ENCODE measurements at regions not wholly inside any gene's neighbourhood (a gene's known extent, or its start where the extent isn't known, plus 50 kb on each side); places are given as distances from the start of the nearest gene placed in this dataset.

GRCh38 chr1:182147136-182147820 lies 85.8 kb upstream of the ZNF648 start:
- H3K27me3 ChIP-seq (ENCODE audit: insufficient read depth, poor library complexity, severe bottlenecking) = no peaks in the 10 kb centered on the region
- TF ChIP-seq REST (IDR thresholded peaks at IDR 0.05; ENCODE audit: insufficient replicate concordance, low read depth) (no peak), SPI1 (IDR thresholded peaks at IDR 0.05; ENCODE audit: borderline replicate concordance, low read depth) (no peak; the same call in 1 of the 2 replicates), CTCF (IDR thresholded peaks at IDR 0.05; ENCODE audit: insufficient read depth, low read length) (no peak), POLR2AphosphoS5 (IDR thresholded peaks at IDR 0.05; ENCODE audit: low read depth) (peak; percentile 90)
- H3K4me3 ChIP-seq (replicated peaks; ENCODE audit: insufficient read depth, low read length) = no peak overlapping the region
- DNase-seq (ENCODE audit: low read depth in 1 of 2, low spot score in 1 of 2) = peak; percentile 91 to 96
- H3K27ac ChIP-seq (replicated peaks) = peak overlapping the region; percentile 90

GRCh38 chr1:182146286-182146685 lies 84.8 kb upstream of the ZNF648 start:
- H3K4me3 ChIP-seq (replicated peaks; ENCODE audit: insufficient read depth, low read length) = no peak overlapping the region
- no peaks in the 10 kb centered on the region for H3K27me3 ChIP-seq (ENCODE audit: insufficient read depth, poor library complexity, severe bottlenecking)
- TF ChIP-seq SPI1 (IDR thresholded peaks at IDR 0.05; ENCODE audit: borderline replicate concordance, low read depth) (no peak), REST (IDR thresholded peaks at IDR 0.05; ENCODE audit: insufficient replicate concordance, low read depth) (no peak), POLR2AphosphoS5 (IDR thresholded peaks at IDR 0.05; ENCODE audit: low read depth) (no peak), GABPA (IDR thresholded peaks at IDR 0.05; ENCODE audit: low read depth) (no peak), CTCF (IDR thresholded peaks at IDR 0.05; ENCODE audit: insufficient read depth, low read length) (no peak)
- H3K27ac ChIP-seq (replicated peaks) = peak overlapping the region; percentile 90
- no peak for DNase-seq (ENCODE audit: low read depth in 1 of 2, low spot score in 1 of 2)

GRCh38 chr1:182145441-182145840 lies 83.9 kb upstream of the ZNF648 start:
- no peak for DNase-seq (ENCODE audit: low read depth in 1 of 2, low spot score in 1 of 2)
- Histone ChIP-seq H3K27me3 (ENCODE audit: insufficient read depth, poor library complexity, severe bottlenecking) (no peaks in the 10 kb centered on the region), H3K27ac (replicated peaks) (peak overlapping the region; percentile 90), H3K4me3 (replicated peaks; ENCODE audit: insufficient read depth, low read length) (no peak overlapping the region)
- TF ChIP-seq CTCF (IDR thresholded peaks at IDR 0.05; ENCODE audit: insufficient read depth, low read length) (no peak), REST (IDR thresholded peaks at IDR 0.05; ENCODE audit: insufficient replicate concordance, low read depth) (no peak), GABPA (IDR thresholded peaks at IDR 0.05; ENCODE audit: low read depth) (no peak), SPI1 (IDR thresholded peaks at IDR 0.05; ENCODE audit: borderline replicate concordance, low read depth) (no peak), POLR2AphosphoS5 (IDR thresholded peaks at IDR 0.05; ENCODE audit: low read depth) (no peak)
